Activated gamma-delta T cell (primary cell): ENCODE measurements at regions not wholly inside any gene's neighbourhood (a gene's known extent, or its start where the extent isn't known, plus 50 kb on each side); places are given as distances from the start of the nearest gene placed in this dataset.

ENCODE experiments used
- DNase-seq: peaks from one replicate; lab custom pipeline; 2025; lab: John Stamatoyannopoulos, UW

DNA sequence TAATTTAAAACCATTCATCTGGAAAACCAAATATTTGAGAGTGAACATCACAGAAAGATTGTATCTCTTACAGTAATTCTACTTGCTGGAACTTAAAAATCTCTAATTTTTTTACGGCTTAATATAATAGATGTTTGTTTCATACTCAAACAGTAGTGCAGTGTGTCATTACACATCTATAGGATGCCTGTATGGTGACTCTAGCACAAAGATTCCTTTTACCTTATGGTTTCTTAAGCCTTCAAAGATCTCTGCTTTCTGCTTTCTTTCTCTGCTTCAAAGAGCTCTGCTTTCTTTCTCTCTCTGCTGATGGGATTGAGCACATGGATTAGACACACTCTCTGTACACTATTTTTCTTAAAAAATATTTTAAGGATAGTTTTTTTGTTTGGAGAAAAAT is 374.0 kb upstream of the CDH9 start:
- DNase-seq, result no peak

DNA sequence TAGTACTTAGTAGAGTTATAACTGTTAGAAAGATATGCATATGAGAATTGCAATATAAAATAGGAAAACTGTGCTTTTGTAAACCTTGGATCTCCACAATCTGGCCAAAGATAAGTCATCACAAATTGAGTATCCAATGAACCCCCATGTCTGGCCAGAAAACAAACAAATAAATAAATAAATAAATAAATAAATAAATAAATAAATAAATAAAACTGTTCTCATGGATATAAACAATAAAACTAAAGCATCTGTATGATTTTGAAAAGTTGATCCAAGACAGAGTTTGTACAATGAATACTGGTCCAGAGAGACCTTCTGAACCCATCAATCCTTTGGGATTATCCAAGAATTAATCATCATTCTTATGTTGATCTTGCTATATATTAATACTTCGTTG is 367.6 kb upstream of the CDH9 start:
- no peak for DNase-seq

DNA sequence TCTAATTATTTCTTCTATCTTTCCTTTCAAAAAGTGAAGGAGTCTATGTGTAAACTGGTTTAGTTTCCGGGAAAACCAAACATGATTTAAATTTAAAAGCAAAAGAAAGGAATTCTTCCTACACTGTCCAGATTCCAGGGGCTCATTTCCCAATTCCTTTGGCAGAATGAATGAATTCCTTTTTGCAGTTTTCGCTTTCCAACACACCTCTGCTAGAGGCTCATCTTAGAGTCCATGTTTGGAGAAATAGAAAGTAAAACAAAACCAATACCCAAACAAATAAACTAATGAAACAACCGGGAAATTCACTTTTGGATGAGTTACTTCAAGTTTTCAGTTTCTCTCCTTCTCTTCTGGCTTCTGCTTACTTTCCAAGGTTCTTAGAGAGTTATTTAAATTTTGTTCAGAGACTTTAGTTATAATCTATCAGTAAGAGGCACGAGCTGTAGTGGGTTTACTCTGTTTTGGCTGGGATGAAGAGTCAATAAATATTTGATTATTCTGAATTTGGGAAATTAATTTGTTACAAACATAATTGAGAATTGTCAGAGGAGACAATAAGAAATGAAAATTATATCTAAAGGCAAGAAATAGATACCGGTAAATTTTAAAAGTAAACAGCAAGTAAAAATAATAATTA is 365.0 kb upstream of the CDH9 start:
- no peak for DNase-seq

DNA sequence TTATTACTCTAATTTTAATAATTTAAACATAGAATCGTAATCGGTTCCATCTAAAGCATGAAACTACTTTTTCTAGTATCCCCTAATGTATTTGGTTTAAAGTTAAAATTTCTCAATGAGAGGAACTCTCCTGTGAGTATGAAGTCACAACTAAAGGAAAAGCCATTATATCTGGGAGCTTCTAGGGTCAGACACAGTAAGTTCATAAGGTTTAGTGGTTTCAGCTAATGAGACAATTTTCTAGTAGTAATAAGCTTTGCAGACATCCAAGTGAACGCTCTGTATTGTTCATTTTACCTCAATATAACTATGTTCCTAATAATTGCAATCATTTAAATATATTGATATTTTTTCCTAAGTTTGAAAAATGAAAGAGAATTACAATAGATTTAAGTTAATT is 364.4 kb upstream of the CDH9 start:
- no peak for DNase-seq

DNA sequence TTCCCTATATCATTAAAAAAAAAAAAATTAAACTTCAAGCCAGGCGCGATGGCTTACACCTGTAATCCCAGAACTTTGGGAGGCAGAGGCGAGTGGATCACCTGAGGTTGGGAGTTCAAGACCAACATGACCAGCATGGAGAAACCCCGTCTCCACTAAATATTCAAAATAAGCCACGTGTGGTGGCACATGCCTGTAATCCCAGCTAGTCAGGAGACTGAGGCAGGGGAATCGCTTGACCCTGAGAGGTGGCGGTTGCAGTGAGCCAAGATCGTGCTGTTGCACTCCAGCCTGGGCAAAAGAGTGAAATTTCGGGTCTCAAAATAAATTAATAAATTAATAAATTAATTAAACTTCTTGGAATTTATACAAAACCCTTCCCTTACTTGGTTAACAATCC is 358.6 kb upstream of the CDH9 start:
- no peak for DNase-seq

DNA sequence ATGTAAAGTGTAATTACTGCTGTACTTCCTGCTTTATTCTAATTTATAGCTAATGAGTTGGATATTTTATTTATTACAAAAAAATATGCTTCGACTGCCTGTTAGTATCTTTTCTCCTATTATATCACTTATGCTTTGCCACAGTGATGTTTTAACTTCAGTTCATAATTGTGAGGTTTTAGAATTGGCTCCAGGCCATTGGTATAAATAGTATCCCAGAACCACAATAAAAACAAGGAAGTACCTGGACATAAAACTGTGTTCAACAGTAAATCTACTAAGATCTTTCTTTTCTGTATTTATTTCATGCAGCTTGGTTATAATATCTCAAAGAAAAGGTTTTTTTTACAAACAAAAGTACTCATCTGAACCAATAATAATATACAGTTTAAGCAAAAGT is 354.3 kb upstream of the CDH9 start:
- DNase-seq, result no peak

DNA sequence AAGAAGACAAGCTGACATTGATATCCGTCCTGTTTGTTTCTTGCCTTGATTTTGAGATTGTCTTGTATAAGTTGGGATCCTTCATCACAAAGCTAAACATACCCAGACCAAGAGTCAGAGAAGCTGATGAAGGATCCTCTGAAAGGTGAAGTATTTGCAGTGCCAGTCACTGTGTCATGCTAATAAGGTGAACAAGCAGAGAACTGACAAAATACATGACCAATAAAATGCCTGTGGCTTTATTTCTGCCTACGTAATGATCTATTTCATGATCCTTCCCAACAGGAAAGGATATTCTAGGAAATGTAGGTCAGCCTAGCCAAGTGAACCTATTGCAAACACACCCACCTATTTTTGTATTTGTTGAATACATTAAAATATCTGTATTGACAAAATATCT is 351.3 kb upstream of the CDH9 start:
- no peak for DNase-seq

DNA sequence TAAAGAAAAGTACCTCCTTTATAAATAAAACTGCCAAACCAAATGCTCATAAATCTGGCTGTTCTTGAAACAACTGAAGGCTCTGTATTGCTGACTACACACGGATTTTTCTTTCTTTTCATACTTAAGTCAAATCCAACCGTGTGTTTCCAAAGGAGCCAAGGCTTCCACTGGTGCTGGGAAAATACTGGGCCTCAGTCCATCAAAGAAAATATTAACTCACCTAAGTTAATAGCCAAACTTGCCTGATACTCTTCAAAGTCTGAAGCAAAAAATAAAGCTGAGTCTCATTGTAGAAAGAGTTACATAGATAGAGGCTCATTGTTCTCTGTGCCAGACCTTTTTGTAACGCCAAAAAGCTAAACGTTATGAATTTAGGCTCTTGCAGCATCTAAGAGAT is 350.4 kb upstream of the CDH9 start:
- DNase-seq, result no peak

DNA sequence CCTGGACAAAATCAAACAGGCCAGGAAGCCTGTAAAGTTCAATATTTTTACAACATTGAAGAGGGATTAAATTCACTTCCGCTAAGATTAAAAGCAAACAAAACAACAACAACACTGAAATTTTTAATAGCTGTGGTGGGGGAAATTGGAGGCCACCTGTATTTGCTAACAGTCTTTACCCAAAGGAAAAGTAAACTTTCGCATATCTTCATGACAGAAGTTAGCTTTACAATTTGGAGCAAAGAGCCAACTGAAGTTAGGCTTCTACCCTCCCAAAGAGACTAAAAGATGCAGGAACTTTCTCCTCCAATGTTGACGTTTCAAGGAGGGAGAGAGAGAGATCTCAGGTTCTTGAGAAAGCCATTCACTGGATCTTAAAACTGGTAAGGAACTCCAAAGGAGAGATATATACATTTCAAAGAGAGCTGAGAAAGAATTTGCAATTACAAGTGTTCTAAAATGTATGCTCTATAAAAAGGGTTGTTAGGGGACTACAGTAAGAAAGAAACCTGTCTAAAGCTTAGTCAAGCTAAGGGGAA is 349.2 kb upstream of the CDH9 start:
- DNase-seq, result no peak

DNA sequence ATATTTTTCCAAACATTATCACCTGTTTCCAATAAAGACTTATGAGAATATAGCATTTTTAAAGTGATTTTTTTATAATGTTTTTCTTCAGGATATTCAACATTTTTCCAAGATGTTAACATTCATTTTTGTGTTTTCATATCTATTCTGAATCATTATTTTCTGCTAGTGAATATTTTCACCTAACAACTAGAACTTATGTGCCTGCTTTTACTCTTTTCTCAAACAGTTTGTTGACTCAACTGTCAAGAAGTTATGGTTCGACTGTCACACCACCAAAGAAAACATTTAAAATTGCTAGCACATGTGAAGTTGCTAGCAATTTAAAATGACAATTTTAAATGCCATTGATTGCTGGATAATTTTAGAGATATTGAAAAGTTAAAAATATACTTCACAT is 343.3 kb upstream of the CDH9 start:
- DNase-seq, result no peak

DNA sequence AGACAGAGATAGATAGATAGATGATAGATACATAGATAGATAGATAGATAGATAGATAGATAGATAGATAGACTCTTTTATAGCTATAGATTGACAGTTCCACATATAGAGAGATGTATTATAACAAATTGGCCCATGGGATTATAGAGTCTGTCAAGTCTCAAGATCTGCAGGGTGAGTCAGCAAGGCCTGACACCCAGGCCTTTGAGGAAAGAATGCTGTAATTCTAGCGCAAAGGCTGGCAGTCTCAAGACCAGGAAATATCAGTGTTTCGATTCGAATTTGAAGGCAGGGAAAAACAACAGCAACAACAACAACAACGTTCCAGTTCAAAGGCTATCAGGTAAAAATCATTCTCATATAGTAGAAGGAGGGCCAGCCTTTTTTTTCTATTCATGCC is 339.2 kb upstream of the CDH9 start:
- no peak for DNase-seq

DNA sequence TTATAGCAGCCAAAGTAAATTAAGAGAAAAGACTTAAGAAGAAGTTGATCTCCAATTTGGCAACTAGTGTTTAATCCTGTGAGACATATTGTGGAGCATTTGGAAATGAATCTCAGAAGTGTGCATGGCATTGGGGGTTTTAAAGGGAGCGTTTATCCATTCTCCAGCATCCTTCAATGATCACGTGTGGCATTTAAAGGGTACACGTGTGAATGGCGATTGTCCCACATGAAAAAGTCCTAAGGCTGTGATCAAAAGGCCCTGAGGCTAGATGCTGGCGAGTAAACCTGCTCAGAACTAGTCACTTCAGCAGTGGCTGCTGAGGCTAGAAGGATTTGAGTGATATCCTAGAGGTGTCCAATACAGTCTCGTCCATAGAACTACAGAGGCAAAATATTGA is 315.6 kb upstream of the CDH9 start:
- no peak for DNase-seq

DNA sequence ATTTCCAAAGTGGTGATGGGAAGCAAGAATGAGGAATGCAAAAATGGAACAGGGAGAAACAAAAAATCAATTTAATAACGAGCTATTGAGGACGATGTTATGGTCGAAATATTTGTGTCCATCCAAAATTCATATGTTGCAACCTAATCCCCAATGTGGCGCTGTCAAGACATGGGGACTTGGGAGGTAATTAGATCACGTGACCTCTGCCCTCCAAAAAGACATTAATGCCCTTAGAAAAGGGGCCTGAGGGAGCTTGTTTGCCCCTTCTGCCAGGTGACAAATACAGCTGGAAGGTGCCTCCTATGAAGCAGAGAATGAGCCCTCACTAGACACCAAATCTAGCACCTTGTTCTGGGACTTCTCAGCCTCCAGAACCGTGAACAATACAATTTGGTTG is 315.2 kb upstream of the CDH9 start:
- DNase-seq, result no peak

DNA sequence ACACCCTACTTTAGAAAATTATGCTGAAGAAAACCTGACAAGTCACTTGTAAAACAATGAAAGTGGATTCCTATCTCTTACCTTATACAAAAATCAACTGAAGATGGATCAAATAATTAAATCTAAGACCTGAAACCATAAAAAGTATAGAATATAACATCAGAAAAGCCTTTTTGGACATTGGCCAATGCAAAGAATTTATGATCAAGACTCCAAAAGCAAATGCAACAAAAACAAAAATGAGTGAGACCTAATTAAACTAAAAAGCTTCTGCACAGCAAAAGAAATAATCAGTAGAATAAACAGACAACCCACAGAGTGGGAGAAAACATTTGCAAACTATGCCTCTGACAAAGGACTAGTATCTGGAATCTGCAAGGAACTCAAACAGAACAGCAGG is 303.0 kb upstream of the CDH9 start:
- DNase-seq, result no peak

DNA sequence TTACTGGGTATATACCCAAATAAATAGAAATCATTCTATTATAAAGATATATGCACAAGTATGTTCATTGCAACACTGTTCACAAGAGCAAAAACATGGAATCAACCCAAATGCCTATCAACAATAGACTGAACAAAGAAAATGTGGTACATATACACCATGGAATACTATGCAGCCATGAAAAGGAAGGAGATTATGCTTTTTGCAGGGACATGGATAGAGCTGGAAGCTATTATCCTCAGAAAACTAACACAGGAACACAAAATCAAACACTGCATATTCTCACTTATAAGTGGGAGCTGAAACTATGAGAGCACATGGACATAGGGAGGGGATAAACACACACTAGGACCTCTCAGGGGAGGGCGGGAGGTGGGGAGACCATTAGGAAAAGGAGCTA is 298.4 kb upstream of the CDH9 start:
- no peak for DNase-seq

DNA sequence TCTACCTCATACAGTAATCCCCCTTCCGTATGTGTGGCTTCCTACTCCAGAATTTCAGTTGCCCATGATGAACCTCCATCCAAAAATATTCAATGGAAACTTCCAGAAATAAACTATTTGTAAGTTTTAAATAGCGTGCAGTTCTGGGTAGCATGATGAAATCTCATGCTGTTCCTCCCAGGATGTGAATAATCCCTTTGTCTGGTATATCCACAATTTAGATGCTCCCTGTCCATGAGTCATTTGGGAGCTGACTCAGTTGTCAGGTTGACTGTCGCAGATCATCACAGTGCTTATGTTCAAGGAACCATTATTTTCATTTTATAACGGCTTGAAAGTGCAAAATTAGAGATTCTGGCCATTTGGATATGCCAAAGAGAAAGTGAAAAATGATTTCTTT is 290.1 kb upstream of the CDH9 start:
- no peak for DNase-seq

DNA sequence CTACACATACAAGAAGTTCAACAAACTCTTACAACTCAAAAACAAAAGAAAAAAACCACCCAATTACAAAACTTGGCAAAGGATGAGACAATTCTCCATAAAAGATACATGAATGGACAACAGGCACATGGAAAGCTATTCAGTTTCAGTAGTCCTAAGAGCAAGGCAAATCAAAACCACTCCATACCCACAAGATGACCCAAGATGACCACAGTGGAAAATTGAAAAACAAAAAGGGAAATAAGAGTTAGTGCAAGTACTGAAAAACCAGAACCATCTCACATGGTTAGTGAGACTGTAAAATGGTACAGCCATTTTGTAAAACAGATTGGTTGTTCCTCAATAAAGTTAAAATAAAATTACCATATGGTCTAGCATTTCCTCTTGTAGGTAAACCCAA is 287.1 kb upstream of the CDH9 start:
- no peak for DNase-seq

DNA sequence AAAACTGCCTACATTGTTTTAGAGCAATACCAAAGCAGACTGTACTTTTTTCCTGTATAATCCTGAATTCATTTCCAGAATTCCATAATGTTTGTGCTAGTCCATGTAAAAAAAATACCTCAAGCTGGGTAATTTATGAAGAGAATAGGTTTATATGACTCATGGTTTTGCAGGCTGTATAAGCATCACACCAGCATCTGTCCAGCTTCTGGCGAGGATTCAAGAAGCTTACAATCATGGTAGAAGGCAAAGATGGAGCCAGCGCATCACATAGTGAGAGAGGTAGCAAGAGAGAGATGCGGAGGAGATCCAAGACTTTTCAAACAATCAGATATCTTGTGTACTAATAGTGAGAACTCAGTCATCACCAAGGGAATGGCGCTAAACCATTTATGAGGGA is 280.3 kb upstream of the CDH9 start:
- no peak for DNase-seq

DNA sequence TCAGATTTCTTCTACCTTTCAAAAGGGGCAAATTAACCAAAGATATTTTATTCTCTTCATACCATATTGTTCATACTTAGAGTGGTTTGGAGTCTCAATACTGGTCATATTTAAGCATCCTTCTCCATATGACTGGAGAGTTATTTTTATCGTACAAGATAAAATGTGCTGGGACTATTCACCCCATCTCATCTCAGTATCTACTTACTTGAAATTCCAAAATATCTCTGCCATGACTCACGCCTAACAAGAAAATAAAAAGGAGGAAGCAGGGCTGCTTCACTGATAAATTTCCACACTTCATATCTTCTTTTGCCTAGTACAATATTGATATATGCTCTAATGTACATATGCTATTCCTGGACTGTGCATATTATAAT is 277.9 kb upstream of the CDH9 start:
- DNase-seq, result no peak

DNA sequence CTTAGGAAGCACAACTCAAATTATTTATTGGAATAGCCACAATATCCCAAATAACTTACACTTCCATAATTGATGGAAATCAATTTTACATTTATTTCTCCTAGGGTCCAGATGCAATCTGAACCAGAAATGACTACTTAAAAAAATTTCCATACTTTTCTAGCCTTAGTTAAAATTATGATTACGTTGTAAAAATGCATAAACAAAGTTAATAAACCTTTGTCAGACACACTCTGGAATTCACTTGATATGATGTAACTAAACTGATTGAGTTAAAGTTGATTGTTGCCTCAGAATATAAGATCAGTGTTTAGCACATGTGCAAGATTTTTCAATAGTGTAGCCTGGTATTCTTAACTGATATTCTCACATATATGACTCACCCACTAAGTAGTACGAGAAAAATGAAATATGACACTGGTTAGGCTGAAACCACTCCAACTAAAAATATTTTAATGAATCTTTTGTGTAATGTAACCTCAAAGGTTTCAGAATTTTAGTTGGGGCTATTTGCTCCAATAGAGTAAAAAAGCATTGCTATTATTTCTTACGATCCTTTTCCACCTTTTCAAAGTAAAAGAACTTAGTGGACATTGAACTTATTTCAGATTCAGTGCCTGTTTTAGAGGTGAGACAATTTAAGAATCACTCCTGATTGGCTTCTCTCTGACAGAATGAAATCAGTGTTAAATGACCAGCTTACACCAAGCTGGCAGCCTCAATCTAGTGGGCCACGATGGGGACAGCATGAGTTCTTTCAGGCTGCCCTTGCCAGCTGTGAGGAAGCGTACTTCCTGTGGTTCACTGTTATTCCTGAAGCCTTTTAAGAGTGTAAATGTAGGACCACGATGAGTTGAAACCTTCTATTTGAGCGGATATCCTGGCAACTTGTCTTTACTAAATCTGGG is 277.2 kb upstream of the CDH9 start:
- no peak for DNase-seq

DNA sequence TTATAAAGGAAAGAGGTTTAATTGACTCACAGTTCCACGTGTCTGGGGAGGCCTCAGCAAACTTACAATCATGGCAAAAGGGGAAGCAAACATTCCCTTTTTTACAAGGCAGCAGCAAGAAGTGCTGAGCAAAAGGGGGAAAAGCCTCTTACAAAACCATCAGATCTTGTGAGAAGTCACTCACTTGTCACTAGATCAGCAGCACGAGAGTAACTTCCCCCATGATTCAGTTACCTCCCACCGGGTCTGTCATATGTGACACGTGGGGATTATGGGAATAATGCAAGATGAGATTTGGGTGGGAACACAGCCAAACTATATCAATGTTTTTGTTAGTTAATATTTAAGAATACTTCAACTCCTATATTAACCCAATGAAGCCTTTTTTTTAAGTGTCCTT is 275.2 kb upstream of the CDH9 start:
- no peak for DNase-seq

DNA sequence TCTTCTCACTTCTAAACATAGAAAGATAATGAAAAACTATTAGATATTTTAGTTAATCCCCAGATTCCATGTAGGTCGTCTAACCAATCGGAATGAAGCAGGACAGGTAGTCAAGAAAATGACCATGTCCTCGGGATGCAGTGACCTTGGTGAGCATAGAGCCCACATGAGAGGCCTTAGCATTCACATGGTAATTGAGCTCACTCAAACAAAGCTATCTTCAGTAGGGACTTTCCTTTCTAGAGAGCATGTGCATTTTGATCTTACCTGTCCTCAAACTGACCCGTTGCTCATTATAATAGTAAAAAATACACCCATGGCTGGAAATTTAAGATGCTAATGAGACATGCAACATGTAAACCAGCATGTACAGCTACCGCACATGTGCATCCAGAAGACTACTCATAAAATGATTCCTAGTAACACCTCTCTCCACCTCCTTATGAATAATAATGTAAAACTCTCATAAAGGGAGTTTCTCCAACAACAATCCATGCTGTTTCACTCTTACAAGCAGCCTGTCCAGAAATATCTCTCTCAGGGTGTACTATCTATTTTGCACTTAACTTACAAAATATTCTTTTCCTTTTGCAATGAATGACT is 274.0 kb upstream of the CDH9 start:
- DNase-seq, result no peak

DNA sequence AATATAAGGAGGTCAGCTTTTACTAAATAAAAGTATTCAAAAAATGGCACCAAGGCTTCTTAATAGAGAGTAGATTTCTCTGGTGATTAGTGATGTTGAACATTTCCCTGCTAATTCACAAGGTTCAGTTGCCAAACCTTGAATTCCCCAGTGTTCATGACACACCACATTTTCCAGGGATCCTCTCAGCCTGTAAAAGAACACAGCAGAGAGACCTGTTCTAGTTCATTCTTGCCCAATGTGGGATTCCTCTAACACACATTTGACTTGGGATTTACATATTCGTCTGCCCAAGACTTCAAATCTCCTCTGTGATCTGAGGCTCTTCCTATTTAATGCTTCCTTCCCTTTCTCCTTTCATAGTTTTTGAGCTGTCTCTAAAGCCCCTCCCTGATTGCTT is 273.2 kb upstream of the CDH9 start:
- DNase-seq, result no peak
